HL-60 (cell line): ENCODE measurements at regions not wholly inside any gene's neighbourhood (a gene's known extent, or its start where the extent isn't known, plus 50 kb on each side); places are given as distances from the start of the nearest gene placed in this dataset.
A peak's percentile ranks its signal among the peaks of the same experiment; 100 is the strongest.

Experiments
- DNase-seq, 2 experiments: peaks; one replicate each; pipeline ENCODE4 v3.0.0-alpha.2; 2010 to 2020; ENCODE audit warnings: low read depth in 1 of 2, low spot score in 1 of 2
- H3K27ac ChIP-seq: fragments of 250-450 bp; sonication (Bioruptor Pico); replicated peaks from 2 replicates; pipeline ENCODE4 v1.5.1; 2020; ENCODE audit warnings: mild to moderate bottlenecking, moderate library complexity
- H3K27me3 ChIP-seq: fragments of 250-450 bp; sonication (Bioruptor Pico); 2 replicates; pipeline ENCODE4 v1.5.1; 2021; ENCODE audit warnings: mild to moderate bottlenecking, moderate library complexity; ENCODE audit not compliant: insufficient read depth, poor library complexity, severe bottlenecking
- H3K4me3 ChIP-seq: replicated peaks from 2 replicates; pipeline ENCODE4 v1.5.1; 2011; ENCODE audit warnings: mild to moderate bottlenecking, control low read depth, low read length; ENCODE audit not compliant: insufficient read depth
- GABPA ChIP-seq: IDR thresholded peaks from 2 replicates; pipeline ENCODE4 v1.6.1; 2012; ENCODE audit warnings: low read depth
- POLR2AphosphoS5 ChIP-seq: IDR thresholded peaks from 2 replicates; pipeline ENCODE4 v1.6.1; 2012; ENCODE audit warnings: low read depth
- SPI1 ChIP-seq: IDR thresholded peaks from 2 replicates; pipeline ENCODE4 v1.6.1; 2012; ENCODE audit warnings: low read depth, mild to moderate bottlenecking, borderline replicate concordance
- TF ChIP-seq, protein P1 (sequence below): IDR thresholded peaks from 2 replicates; pipeline ENCODE4 v1.6.1; 2012; ENCODE audit warnings: low read depth; ENCODE audit not compliant: insufficient replicate concordance
- TF ChIP-seq, protein P2 (sequence below): IDR thresholded peaks from one replicate; pipeline ENCODE4 v1.5.1; 2011; ENCODE audit warnings: low read length, control low read depth, inconsistent platforms; ENCODE audit not compliant: insufficient read depth

DNA sequence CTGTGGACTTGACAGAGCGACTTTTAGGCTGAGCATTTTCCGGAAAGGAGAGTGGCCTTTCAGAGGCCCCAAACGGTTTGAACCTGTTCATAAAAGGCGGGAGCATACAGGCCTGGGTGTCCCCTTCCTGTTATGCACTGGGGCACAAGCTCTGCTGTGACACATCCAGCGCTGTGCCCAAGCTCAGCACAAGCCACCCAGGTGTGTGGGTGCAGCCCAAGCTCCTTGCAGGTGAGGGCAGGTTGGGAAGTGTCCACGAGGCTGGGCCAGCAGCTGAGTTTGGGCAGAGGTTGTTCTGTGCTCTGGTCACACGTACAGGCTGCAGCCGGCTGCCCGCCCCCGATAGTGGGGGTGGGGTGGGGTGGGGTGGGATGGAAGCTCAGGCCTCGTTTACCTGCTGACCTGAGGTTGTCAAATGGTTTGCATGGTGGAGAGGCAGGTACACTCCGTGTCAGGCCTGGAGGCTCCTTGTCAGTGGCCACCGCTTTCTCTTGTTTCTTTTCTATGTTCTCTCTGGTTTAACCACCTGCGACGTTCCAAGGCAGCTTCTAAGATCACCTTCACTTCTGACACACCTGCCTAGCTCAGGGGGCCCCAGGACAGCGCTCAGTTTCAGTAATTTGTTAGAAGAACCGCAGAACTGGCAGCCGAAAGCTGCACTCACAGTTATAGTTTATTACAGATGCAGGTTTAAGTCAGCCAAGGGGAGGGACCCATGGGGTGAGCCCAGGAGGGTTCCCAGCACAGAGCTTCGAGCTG, 194.7 kb upstream of the CIBAR2 start:
- Histone ChIP-seq H3K27ac (peak overlapping the region; percentile 74), H3K27me3 (no peaks in the 10 kb centered on the region), H3K4me3 (no peak overlapping the region)

DNA sequence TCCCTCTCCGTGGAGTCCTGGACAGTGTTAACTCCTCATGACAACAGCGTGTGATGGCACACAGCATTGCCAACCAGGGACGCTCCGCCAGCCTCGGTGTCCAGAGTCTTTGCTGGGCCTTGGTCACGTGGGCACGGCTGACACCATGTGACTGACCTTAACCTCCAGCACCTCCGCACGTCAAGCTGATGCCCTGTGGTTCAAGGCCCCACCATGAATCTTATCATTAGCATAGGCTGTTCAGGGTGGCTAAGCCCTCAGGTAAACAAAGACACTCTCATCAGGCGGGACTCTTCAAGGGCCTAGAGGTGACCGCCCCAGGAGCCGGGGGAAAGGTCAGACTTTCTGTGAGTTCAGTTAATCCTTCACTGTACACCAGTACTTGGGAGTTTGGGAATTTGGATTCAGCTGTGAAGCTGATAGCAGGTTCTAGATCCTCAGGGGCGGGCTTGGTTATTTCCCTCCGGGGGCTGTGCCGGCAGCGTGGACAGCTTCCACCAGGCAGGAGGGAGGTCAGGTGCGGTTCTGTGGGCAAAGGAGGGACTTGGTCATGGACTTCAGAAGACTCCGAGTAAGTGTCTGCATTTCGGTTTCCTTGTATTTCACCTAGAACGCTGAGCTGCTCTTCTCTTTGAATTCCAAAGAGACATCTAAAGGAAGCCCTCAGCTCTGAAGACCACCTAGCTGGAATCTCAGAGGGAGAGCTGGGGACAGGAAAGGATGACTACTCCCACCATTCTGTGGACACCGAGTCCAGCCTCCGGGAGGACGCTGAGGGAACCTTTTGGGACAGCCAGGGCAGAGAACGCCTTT, 195.5 kb upstream of the CIBAR2 start:
- no peak for DNase-seq
- Histone ChIP-seq H3K4me3 (no peak overlapping the region), H3K27me3 (no peaks in the 10 kb centered on the region), H3K27ac (peak overlapping the region; percentile 22; the same call in 1 of the 2 replicates)
- TF ChIP-seq, protein P1, sequence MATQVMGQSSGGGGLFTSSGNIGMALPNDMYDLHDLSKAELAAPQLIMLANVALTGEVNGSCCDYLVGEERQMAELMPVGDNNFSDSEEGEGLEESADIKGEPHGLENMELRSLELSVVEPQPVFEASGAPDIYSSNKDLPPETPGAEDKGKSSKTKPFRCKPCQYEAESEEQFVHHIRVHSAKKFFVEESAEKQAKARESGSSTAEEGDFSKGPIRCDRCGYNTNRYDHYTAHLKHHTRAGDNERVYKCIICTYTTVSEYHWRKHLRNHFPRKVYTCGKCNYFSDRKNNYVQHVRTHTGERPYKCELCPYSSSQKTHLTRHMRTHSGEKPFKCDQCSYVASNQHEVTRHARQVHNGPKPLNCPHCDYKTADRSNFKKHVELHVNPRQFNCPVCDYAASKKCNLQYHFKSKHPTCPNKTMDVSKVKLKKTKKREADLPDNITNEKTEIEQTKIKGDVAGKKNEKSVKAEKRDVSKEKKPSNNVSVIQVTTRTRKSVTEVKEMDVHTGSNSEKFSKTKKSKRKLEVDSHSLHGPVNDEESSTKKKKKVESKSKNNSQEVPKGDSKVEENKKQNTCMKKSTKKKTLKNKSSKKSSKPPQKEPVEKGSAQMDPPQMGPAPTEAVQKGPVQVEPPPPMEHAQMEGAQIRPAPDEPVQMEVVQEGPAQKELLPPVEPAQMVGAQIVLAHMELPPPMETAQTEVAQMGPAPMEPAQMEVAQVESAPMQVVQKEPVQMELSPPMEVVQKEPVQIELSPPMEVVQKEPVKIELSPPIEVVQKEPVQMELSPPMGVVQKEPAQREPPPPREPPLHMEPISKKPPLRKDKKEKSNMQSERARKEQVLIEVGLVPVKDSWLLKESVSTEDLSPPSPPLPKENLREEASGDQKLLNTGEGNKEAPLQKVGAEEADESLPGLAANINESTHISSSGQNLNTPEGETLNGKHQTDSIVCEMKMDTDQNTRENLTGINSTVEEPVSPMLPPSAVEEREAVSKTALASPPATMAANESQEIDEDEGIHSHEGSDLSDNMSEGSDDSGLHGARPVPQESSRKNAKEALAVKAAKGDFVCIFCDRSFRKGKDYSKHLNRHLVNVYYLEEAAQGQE, result no peak
- TF ChIP-seq, protein P2, sequence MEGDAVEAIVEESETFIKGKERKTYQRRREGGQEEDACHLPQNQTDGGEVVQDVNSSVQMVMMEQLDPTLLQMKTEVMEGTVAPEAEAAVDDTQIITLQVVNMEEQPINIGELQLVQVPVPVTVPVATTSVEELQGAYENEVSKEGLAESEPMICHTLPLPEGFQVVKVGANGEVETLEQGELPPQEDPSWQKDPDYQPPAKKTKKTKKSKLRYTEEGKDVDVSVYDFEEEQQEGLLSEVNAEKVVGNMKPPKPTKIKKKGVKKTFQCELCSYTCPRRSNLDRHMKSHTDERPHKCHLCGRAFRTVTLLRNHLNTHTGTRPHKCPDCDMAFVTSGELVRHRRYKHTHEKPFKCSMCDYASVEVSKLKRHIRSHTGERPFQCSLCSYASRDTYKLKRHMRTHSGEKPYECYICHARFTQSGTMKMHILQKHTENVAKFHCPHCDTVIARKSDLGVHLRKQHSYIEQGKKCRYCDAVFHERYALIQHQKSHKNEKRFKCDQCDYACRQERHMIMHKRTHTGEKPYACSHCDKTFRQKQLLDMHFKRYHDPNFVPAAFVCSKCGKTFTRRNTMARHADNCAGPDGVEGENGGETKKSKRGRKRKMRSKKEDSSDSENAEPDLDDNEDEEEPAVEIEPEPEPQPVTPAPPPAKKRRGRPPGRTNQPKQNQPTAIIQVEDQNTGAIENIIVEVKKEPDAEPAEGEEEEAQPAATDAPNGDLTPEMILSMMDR, result no peak
- no peak for TF ChIP-seq SPI1
- no peak for TF ChIP-seq GABPA
- no peak for TF ChIP-seq POLR2AphosphoS5

More for the DNA sequence above, 194.7 kb upstream of the CIBAR2 start:
- TF ChIP-seq, protein P1, result no peak
- TF ChIP-seq, protein P2, result no peak
- TF ChIP-seq SPI1 (no peak), GABPA (no peak), POLR2AphosphoS5 (no peak)
- no peak for DNase-seq

DNA sequence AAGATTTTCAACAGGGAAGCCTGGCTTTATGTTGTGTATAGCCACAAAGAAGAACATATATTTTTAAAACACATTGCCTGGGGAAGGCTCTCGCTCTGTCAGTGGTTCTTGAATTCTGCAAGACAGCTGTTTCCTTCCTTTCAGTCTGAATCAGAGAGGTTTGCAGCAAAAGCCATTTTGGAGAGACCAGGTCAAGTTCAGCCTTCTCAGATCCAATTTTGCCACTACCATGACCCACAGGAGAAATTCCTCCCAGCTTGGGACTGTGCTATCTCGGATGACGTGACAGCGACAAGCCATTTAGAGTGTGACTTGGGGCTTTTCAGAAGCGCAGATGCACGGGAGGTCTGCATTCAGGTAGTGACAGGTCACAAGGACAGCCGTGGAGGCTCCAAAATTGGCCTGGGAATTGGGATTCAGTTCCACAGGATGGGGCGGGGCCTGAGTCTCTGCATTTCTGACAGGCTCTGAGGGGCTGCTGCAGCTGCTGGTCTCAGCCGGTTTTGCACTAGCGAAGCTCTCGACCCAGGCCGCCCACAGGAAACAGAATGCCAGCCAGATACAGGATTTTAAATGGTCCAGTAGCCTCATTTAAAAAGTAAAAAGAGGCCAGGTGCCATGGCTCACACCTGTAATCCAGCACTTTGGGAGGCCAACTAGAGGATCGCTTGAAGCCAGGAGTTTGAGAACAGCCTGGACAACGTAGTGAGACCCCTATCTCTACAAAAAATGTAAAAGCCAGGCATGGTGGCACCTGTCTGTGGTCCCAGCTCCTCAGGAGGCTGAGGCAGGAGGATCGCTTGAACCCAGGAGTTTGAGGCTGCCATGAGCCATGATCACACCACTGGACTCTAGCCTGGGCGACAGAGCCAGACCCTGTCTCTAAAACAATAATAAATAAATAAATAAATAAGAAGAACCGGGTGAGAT, 196.6 kb upstream of the CIBAR2 start:
- no peak for TF ChIP-seq SPI1
- no peak for TF ChIP-seq GABPA
- TF ChIP-seq, protein P1, result no peak
- TF ChIP-seq, protein P2, result no peak
- TF ChIP-seq POLR2AphosphoS5, result no peak
- peak overlapping the region; percentile 22 for H3K27ac ChIP-seq
- DNase-seq, result peak in 1 of 2 experiments; percentile 28
- H3K27me3 ChIP-seq, result no peaks in the 10 kb centered on the region
- no peak overlapping the region for H3K4me3 ChIP-seq
